ENCODE measurements at regions not wholly inside any gene's neighbourhood (a gene's known extent, or its start where the extent isn't known, plus 50 kb on each side); places are given as distances from the start of the nearest gene placed in this dataset.
"Not testable (repeated sequence)": the region's sequence is repeated elsewhere in the genome, so short reads cannot be mapped to it uniquely, and the experiment has no call there.

DNA sequence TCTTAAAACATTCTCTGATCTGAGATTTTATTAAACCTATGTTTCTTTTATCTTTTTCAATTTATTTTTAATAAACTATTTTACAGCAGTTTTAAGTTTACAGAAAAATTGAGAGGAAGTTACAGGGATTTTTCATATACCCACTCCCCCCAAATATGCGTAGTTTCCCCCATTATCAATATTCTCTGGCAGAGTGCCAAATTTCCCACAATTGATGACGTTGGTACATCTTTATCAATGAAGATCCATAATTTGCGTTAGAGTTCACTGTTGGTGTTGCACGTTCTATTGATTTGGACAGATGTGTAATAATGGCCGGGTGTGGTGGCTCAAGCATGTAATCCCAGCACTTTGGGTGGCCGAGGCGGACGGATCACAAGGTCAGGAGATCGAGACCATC lies 1063.0 kb upstream of the ATXN8OS start:
- no peak for DNase-seq

DNA sequence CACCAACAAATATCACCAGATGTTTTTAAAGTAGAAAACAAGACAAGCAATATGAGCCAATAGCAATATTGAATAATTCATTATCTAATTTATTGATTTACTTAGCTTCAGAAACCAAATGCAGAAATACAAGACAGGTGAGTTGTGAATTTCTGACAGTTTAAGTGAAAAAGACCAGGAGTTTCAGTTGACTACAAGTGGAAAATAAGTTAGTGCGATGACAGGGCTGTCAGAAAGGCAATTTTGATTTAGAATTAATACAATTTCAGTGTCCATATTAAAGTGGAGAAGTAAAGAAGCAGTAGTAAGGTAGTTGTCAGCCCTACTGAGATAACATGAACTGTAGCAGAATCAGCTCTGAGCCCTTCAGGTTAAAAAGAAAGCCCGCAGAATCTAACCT lies 1066.7 kb upstream of the ATXN8OS start:
- DNase-seq, result no peak

DNA sequence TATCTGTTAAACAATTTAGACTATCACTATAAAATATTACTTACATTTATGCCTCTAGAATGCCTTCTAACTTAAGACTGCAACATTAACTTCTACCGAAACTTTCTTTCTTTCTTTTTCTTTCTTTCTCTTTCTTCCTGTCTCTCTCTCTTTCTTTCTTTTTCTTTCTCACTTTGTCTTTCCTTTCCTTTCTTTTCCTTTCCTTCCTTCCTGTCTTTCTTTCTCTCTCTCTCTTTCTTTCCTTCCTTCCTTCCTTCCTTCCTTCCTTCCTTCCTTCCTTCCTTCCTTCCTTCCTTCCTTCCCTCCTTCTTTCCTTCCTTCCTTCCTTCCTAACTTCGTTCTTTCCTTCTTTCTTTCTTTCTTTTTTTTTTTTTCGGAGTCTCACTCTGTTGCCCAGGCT lies 1071.9 kb upstream of the ATXN8OS start:
- DNase-seq, result no peak

DNA sequence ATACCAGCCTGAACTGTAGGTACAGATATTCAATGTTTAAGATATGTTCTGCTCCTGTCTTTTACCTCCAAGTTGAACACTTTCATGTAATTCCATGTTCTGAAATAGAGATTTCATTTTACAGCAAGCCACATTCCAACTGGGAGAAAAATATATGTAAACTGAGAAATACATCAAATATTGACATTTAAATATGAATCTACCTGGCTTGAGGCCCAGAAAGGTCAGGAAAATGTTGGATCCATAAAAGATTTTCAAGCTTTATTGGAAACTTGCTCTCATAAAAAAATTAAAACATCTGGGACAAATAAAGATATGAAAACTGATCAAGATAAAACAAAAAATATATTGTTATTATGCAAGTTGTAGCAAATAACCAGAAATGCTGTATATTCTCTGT lies 1078.7 kb upstream of the ATXN8OS start:
- no peak for DNase-seq

DNA sequence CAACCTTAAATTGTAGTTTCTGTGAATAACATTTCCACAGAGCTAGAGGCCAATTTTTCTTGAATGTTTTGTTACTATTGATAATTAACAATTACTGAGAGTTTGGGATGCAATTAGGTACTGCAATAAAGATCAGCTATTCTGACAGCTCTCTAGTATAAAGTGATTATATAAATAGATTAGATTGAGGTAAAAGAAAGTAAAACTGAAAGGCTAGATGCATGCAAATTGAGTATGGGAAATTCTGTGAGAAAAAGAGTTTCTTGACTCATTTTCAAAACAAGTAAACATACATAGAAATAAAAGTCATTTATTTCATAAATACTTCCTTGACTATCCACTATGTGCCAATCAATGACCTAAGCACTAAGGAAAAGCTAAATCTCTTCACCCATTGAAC lies 1087.5 kb upstream of the ATXN8OS start:
- DNase-seq, result no peak

DNA sequence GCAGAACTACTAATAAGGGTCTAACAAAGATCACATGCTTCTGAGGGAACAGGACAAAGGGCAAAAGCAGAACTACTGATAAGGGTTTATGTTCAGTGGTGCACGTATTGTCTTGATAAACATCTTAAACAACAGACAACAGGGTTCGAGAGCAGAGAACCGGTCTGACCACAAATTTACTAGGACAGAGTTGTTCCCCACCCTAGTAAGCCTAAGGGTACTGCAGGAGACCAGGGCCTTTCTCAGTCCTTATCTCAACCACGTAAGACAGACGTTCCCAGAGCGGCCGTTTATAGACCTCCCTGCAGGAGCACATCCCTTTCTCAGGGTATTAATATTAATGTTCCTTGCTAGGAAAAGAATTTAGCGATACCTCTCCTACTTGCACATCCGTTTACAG lies 1089.5 kb upstream of the ATXN8OS start:
- not testable (repeated sequence) for DNase-seq

DNA sequence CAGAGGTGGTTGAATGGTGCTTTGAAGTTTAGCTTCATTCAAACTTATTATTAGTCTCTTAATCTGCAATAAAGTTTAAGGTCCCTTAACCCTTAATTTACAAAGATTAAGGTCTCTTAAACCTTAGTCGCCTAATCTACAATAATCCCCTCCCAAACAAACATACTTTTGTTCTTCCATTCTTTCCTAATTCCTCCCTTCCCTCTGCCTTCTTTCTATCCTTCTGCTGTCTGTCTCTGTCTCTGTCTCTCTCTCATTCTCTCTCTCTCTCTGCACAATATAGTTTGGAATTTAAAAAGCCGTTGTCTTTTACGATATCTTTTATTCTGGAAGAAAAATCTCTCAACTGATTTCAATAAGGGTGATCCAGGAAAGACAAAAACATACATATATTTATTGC lies 1096.8 kb upstream of the ATXN8OS start:
- no peak for DNase-seq

DNA sequence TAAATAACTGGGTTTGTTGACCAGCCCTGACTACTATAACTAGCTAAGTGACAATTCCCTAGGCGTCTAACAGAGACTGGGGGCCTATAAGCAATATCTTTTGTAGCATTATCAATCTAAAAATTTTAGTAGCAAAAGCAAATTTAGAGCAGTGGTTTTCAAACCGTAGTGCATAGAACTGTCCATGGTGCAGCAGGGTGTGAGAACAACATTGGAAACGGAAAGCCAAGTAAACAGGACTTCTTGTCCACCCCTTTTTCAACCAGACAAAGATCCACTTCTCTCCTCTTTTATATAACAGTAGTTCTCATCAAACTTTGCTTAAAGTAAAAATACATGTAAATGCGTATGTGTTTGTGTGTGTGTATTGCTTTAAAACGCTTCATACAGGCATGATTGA lies 1099.1 kb upstream of the ATXN8OS start:
- DNase-seq, result no peak

DNA sequence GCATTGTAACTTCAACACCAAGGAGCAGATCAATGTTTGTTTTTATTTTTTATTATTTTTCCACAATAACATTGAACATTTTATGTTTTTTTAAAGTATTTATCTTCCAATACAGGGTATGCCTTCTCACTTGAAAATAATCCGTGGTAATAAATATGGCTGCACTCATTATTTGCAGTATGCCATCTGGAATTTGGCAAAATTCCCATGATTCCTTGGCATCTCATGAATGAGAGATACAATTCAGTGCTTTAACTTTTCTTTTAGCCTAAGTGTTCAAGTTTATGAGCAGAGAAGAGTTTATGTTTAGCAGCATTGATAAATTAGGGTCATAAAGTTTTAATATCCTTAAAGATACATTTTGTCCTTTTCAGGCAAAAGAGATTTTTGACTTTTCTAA lies 1109.6 kb upstream of the ATXN8OS start:
- DNase-seq, result peak; percentile 24

DNA sequence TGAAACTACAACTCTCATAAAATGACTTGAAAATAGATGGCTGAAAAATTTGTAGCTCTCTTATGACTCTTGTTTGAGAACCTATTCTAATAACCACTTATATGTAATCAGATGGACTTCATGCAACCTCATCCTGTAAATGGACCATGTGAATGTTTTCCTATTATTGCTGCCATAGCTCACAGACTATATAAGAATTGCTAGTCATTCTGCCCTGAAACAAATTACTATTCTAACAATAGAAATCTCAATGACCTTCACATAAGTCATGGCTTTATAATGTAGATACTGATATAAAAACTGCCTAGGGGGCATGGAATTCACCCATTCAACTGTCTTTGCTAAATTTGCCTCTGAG lies 1111.0 kb upstream of the ATXN8OS start:
- DNase-seq, result no peak

DNA sequence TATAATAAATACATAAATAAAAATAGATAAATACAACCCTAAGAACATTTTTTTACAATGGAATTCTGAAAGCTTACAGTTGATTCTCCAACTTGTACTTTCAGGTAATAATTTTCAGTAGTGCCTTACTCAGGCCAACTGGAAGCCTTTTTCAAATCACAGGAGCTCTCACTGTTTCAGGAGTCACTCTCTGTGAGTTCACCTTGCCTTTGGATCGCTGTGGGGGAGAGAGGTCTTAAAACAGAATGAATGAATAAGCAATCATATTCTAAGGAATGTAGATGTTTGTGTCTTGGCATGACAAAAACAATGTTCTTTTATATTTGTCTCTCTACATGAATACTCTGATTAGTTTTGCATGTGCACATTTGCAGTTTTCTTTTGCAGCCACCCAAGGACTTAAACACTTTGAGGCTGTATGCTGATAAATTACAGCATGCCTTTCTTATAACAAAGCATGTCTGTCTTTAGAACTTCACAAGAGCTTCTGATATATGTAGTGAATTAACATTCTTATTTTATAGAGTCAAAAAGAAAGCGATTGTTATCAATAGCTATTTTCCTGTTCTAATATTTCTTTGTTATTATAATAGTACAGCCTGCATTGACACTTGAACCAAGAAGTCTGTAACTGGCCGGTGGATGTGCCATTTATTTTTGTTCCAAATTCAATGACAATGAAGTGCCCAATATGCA lies 1111.5 kb upstream of the ATXN8OS start:
- no peak for DNase-seq

DNA sequence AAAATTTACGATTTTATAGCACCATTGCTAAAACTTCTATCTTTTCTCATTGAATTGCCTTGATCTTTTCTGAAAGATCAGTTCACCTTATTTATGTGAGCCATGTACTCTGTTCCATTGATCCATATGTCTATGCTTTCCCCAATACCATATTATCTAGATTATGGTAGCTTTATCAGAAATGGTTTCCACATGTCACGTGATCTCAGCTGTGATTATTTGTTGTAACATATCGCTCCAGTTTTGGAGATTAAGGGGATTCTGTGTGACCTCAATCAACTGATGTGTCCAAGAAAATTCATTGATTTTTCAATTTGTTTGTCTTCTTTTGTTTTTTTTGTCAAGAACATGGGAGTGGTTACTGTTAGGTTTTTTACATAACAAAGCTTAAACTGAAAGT lies 1114.5 kb upstream of the ATXN8OS start:
- no peak for DNase-seq

DNA sequence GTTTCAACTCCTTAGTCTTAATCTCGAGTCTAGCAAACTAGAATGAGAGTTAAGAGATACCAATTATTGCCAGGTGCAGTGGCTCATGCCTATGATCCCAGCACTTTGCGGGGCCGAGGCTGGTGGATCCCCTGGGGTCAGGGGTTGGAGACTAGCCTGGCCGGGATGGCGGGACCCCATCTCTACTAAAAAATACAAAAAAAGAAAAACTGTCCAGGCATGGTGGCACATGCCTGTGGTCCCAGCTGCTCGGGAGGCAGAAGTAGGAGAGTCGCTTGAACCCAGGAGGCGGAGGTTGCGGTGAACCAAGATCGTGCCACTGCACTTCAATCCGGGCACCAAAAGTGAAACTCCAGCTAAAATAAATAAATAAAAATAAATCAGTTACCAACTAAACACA lies 1119.5 kb upstream of the ATXN8OS start:
- DNase-seq, result no peak

DNA sequence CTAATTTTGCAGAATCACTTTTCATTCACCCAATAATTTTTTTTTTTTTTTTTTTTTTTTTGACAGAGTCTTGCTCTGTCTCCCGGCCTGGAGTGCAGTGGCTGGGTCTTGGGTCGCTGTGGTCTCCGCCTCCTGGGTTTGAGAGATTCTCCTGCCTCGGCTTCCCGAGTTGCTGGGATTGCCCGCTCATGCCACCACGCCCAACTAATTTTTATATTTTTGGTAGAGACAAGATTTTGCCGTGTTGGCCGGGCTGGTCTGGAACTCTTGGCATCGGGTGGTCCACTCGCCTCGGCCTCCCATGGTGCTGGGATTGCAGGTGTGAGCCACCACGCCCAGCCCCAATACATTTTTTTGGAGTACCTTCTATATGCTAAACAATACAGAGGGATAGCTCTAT lies 1120.0 kb upstream of the ATXN8OS start:
- DNase-seq, result no peak

DNA sequence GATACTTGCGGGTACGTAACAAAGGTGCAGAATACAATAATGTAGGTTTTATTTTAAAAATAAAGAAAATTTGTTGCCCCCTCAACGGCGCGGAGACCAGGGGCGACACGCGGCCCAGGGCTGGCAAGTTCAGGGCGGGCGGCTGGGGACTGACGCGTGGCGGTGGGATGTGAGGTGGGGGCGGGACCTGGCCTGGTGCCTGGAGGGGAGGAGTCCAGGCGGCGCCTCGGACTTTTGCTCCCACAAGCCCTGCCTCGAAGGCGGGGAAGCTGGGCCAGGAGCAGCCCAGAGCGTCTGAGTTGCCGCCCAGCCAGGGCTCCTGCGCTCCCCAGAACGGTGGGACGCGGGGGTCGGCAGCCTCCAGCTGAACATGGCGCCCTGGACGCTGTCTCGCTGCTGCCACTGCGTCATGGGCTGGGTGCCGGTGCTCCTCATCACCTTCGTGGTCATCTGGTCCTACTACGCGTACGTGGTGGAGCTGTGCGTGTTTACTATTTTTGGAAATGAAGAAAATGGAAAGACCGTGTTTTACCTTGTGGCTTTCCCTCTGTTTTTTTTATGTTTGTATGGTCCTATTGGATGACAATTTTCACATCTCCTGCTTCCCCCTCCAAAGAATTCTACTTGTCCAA lies 1122.8 kb upstream of the ATXN8OS start:
- no peak for DNase-seq

DNA sequence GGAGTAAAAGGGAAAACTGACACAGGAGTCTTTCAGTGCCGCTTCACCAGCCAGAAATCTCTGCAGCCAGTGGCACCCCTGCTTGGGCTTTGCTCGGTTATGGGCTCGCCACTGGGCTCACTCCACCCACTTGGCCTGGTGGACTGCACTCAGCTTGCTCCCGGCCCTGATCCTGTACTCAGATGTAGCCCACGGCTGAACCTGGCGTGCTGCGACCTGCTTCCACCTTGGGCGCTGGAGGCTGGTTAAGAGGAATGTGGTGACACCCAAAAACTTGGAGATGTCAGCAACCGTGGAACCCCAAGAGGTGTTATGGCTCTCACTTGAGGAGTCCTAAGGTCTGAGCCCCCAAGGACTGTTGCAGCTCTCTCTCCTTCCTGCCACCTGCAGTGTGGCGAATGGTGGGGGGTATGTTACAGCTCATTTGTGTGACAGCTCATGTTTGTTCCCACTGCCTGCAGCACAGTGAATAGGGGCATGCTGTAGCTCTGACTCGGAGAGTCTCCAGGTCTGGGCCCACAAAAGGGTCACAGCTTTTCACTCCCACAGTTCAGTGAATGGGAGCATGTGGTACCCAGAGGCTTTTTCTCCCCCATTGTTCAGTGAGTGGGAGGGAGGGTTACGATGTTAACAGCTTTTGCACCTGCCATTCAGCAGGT lies 1124.5 kb upstream of the ATXN8OS start:
- no peak for DNase-seq

DNA sequence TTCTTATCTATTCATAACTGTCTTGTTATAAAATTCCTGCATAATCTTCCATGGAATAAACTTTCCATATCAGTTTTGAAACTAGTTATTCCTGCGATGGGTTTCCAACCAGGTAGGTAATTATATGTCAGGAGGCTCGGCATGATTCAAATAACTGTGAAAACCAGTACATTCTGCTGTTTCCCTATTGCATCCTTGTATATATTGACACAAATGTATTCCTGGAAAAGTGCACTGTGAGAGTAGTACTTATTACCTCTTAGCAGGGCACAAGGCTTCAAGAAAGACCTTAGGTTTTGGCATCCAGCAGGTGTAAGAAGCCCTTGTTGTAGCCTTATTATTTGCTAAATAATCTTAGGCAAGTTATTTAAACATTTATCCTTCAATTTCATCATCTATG lies 1131.3 kb upstream of the ATXN8OS start:
- DNase-seq, result no peak

DNA sequence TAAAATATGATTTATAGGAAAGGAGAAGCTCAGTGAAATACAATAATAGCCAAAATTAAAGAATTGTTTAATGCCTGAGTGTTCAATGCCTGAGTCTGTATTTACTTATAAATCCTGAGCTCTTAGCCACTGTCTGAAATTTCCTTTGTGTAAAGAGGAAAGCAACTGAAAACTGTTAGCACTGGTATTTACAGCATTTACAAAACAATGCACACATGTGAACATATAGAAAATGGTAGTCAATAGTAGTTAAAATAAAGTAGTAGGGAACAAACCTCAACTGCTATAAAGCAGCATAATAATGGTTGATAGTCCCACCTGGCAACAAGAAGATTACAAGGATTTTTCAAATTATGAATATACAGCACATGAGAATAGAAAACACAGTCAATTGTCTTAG lies 1137.1 kb upstream of the ATXN8OS start:
- no peak for DNase-seq

DNA sequence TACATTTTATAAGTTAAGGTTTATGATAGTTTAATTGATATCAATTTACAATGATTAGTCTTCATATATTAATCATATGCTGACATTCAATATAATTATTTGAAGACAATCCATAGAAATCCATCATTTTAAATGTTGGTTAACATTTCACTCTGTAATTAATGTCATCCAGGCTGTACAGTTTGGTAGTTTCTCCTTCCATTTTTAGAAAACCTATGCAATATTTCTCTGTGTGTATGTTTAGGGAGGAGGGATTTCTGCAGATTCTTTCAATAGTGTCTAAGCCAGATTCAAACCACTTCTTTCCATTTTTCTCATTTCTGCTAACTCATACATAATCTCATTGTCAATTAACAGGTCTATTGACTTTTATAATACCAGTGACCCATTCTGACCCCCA lies 1159.0 kb upstream of the ATXN8OS start:
- DNase-seq, result no peak

DNA sequence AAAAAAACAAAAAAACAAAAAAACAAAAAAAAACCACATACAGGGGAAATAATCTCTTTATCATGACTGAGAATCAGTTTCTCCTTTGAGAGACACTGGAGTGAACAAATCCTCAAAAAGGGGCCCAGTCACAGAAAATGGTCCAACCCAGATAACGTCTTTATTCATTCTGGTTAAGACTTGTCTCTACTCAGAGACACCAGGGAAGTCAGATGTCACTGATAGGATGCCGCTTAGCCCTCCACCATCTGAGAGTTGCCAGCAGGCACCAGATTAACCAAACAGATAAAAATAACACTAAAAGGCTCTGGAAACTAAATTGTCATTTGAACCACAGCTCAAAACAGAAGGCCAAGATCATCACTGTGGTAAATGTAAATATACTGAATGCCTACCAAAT lies 1163.4 kb upstream of the ATXN8OS start:
- no peak for DNase-seq

DNA sequence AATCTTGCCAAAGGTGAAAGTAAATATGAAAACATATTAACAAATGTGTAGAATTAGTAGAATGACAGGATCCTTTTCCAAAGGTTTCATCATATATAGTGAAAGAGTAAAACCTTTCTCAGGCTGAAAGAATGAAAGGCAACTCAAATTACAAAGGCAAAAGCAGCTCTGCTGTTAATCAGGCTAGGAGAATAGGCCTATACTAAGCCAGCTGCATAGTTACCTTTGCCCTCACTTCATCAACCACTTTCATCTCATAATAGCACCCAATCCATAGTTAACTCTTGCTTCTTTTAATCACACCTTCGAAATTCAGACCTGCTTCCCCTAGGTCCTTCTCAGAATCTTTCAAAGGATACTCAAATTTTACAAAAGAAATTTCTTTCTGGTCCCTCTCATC lies 1167.6 kb upstream of the ATXN8OS start:
- DNase-seq, result no peak

DNA sequence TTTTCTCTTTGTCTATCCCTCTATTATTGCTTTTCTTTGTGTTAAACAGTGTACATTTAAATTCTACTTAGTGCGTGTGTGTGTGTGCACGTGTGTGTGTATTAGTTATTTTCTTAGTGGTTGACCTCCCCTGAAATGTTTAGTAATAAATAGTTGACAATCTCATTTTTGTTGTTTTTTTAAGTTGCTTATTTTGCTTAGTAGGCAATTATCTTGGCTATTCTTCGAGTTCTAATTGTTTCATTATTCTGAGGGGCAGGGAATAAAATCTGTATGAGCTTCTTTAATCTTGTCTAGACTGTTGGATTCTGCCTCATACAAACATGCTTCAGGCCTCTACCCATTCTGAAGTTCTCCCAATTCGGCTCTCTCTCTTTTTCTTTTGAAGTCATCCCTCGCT lies 1169.0 kb upstream of the ATXN8OS start:
- DNase-seq, result no peak

DNA sequence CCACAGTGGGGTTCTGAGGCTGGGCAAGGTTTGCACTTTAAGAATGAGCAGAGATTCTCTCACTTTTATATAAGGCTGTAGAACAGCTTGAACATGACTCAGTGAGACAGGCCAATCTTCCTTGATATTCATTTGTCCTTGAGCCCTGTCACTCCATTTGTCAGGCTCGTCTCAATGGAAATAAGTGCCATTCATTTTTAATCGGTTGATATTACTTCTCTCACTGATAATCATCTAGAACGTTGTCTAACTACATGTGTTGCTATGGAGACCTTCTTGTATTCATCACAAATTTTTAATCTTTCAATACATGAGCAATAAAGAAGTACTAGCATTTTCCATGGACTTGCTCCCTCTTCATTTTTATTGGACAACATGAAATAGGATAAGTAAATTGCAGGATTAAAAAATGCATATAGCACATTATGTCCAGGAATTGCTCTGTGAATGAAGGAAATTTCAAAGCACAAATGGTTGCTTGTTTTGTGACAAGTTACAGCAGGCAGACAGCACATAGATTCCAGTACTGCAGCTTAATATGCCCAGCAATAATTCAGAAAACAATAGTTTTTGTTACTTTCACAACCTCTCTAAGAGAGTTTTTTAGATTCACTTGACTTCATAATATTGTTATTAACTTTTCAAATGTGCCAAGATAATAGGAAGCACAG lies 1178.4 kb upstream of the ATXN8OS start:
- no peak for DNase-seq

DNA sequence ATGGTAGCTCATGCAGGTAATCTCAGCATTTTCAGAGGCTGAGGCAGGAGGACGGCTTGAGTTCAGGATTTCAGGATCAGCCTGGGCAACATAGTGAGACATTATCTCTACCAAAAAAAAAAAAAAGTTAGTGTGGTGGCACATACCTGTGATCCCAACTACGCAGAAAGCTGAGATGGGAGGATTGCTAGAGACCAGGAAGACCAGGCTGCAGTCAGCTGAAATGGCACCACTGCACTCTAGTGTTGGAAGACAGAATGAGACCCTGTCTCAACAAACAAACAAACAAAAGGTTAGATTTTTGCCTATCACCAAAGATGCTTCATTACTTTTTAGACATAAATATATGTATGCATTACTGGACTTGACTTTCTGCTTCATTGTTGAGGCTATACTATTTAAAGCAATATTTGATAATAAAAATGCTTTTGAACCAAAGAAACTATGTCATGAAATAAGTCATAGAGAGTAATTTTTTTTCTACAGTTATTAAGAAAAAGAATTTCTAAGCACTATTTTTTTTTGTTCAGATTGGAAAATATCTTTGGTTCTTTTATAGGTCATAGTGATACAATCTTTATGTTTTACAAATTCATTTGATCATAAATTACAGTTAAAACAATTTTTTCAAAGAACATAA lies 1180.1 kb upstream of the ATXN8OS start:
- DNase-seq, result no peak

All from NCI-H446 treated with DMSO at 0.1 percent for 48 hours (cell line).